Loucy (cell line): ENCODE measurements at regions not wholly inside any gene's neighbourhood (a gene's known extent, or its start where the extent isn't known, plus 50 kb on each side); places are given as distances from the start of the nearest gene placed in this dataset.

Source experiments
- H2AFZ ChIP-seq: fragments of 200-600 bp; sonication (generic); 2 replicates; pipeline ENCODE4 v1.6.0; 2016; ENCODE audit warnings: antibody characterized with exemption, mild to moderate bottlenecking, low read length, moderate library complexity
- H3F3A ChIP-seq: fragments of 200-600 bp; 2 replicates; pipeline ENCODE4 v1.6.0; 2016; ENCODE audit warnings: antibody characterized with exemption, low read depth, mild to moderate bottlenecking
- H3K27me3 ChIP-seq: fragments of 200-600 bp; sonication (generic); 2 replicates; pipeline ENCODE4 v1.6.1; 2014; ENCODE audit warnings: low read length, mild to moderate bottlenecking; ENCODE audit not compliant: insufficient read depth, poor library complexity, severe bottlenecking
- H3K36me3 ChIP-seq: fragments of 200-600 bp; sonication (generic); 2 replicates; pipeline ENCODE4 v1.6.1; 2016; ENCODE audit warnings: low read length; ENCODE audit not compliant: insufficient read depth
- H3K4me1 ChIP-seq: fragments of 200-600 bp; sonication (generic); 2 replicates; pipeline ENCODE4 v1.5.1; 2014; ENCODE audit warnings: low read length, mild to moderate bottlenecking; ENCODE audit not compliant: insufficient read depth, poor library complexity, severe bottlenecking
- H3K4me2 ChIP-seq: fragments of 200-600 bp; sonication (generic); 2 replicates; pipeline ENCODE4 v1.6.0; 2014; ENCODE audit warnings: antibody characterized with exemption, low read length, low read depth, mild to moderate bottlenecking; ENCODE audit not compliant: poor library complexity, severe bottlenecking
- H3K4me3 ChIP-seq: fragments of 200-600 bp; sonication (generic); 2 replicates; pipeline ENCODE4 v1.5.1; 2014; ENCODE audit warnings: low read length, mild to moderate bottlenecking, mixed read lengths; ENCODE audit not compliant: poor library complexity, severe bottlenecking
- H3K79me2 ChIP-seq: fragments of 200-600 bp; sonication (generic); 2 replicates; pipeline ENCODE4 v1.6.1; 2014; ENCODE audit warnings: low read length; ENCODE audit not compliant: insufficient read depth
- H3K9ac ChIP-seq: fragments of 200-600 bp; sonication (generic); 2 replicates; pipeline ENCODE4 v1.6.0; 2014; ENCODE audit warnings: mild to moderate bottlenecking, low read depth, low read length, moderate library complexity; ENCODE audit not compliant: poor library complexity, severe bottlenecking
- H3K9me2 ChIP-seq: fragments of 200-600 bp; sonication (generic); replicated peaks from 2 replicates; pipeline ENCODE4 v1.6.1; 2016; ENCODE audit warnings: low read depth, low read length, mixed read lengths
- H3K9me3 ChIP-seq: fragments of 200-600 bp; sonication (generic); 2 replicates; pipeline ENCODE4 v1.6.1; 2014; ENCODE audit warnings: mild to moderate bottlenecking, antibody characterized with exemption, low read length, low read depth; ENCODE audit not compliant: insufficient read depth
- H4K20me1 ChIP-seq: fragments of 200-600 bp; sonication (generic); 2 replicates; pipeline ENCODE4 v1.6.0; 2014; ENCODE audit warnings: antibody characterized with exemption, low read length, mild to moderate bottlenecking; ENCODE audit not compliant: insufficient read depth, poor library complexity, severe bottlenecking
- EZH2phosphoT487 ChIP-seq: fragments of 200-600 bp; IDR thresholded peaks from 2 replicates; pipeline ENCODE4 v1.6.1; 2018; ENCODE audit warnings: antibody characterized with exemption, mild to moderate bottlenecking, moderate library complexity, borderline replicate concordance
- TF ChIP-seq, protein P1 (sequence below): fragments of 200-600 bp; sonication (generic); conservative IDR thresholded peaks from 2 replicates; pipeline ENCODE4 v1.5.1; 2014; ENCODE audit warnings: mild to moderate bottlenecking, antibody characterized with exemption, low read length

DNA sequence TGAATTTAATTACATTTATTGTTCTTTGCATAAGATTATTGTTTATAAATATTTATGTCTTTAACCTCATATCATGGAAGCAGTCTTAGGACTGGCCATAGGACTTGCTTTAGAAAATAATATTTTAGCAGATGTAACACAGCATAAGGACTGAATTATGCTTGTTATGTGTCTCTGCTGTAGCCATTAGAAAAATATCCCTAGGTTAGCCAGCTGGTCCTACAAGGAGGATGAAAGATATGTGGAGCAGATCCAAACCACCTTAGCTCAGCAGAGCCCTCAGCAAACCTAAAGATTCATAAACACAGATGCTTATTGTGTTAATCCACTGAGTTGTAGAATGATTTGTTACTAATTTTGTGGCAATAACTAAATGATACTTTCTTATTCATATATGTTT lies 166.0 kb upstream of the COL1A2 start:
- Histone ChIP-seq H3K79me2 (no peaks in the 10 kb centered on the region), H3K36me3 (no peaks in the 10 kb centered on the region), H2AFZ (no peak overlapping the region), H3K27me3 (no peaks in the 10 kb centered on the region), H4K20me1 (no peaks in the 10 kb centered on the region), H3K4me1 (no peaks in the 10 kb centered on the region), H3F3A (no peaks in the 10 kb centered on the region), H3K4me2 (no peak overlapping the region), H3K9me2 (no peaks in the 10 kb centered on the region), H3K4me3 (no peak overlapping the region), H3K9ac (no peak overlapping the region), H3K9me3 (no peaks in the 10 kb centered on the region)
- TF ChIP-seq EZH2phosphoT487: no peak
- TF ChIP-seq, protein P1, sequence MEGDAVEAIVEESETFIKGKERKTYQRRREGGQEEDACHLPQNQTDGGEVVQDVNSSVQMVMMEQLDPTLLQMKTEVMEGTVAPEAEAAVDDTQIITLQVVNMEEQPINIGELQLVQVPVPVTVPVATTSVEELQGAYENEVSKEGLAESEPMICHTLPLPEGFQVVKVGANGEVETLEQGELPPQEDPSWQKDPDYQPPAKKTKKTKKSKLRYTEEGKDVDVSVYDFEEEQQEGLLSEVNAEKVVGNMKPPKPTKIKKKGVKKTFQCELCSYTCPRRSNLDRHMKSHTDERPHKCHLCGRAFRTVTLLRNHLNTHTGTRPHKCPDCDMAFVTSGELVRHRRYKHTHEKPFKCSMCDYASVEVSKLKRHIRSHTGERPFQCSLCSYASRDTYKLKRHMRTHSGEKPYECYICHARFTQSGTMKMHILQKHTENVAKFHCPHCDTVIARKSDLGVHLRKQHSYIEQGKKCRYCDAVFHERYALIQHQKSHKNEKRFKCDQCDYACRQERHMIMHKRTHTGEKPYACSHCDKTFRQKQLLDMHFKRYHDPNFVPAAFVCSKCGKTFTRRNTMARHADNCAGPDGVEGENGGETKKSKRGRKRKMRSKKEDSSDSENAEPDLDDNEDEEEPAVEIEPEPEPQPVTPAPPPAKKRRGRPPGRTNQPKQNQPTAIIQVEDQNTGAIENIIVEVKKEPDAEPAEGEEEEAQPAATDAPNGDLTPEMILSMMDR: no peak

DNA sequence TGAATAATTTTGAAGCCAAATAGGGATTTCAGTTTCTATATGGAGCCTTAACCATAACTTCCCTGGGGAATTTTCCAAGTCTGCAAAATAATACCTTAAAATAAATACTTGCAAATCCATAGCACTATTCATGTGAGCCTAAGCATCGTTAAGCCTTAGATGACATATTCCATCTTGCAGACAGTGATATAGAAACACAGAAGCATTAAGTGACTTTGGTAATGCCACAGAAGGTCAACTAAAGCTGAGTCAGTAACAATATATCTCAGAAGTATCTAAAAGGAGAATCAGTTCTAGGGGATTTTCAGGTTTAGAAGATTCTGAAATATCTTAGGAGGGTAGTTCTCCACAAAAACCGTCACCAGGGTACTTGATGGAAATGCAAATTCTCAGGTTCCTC lies 163.4 kb upstream of the COL1A2 start:
- no peaks in the 10 kb centered on the region for H3K9me3 ChIP-seq
- H3K4me1 ChIP-seq: no peaks in the 10 kb centered on the region
- no peaks in the 10 kb centered on the region for H3K79me2 ChIP-seq
- TF ChIP-seq EZH2phosphoT487: no peak
- TF ChIP-seq, protein P1: no peak
- no peaks in the 10 kb centered on the region for H3K27me3 ChIP-seq
- H4K20me1 ChIP-seq: no peaks in the 10 kb centered on the region
- no peak overlapping the region for H3K9ac ChIP-seq
- no peak overlapping the region for H2AFZ ChIP-seq
- H3K4me2 ChIP-seq: no peak overlapping the region
- no peaks in the 10 kb centered on the region for H3K9me2 ChIP-seq
- no peaks in the 10 kb centered on the region for H3F3A ChIP-seq
- no peak overlapping the region for H3K4me3 ChIP-seq
- no peaks in the 10 kb centered on the region for H3K36me3 ChIP-seq

GRCh38 chr7:94236960-94237359 lies 157.7 kb upstream of the COL1A2 start:
- Histone ChIP-seq H3F3A (no peaks in the 10 kb centered on the region), H3K4me3 (no peak overlapping the region), H3K9me3 (no peaks in the 10 kb centered on the region), H3K4me2 (no peak overlapping the region), H3K79me2 (no peaks in the 10 kb centered on the region), H3K4me1 (no peaks in the 10 kb centered on the region), H3K36me3 (no peaks in the 10 kb centered on the region), H3K27me3 (no peaks in the 10 kb centered on the region), H4K20me1 (no peaks in the 10 kb centered on the region), H3K9me2 (no peaks in the 10 kb centered on the region), H2AFZ (no peak overlapping the region), H3K9ac (no peak overlapping the region)
- TF ChIP-seq, protein P1: no peak
